ENCODE measurements at regions not wholly inside any gene's neighbourhood (a gene's known extent, or its start where the extent isn't known, plus 50 kb on each side); places are given as distances from the start of the nearest gene placed in this dataset.

DNA sequence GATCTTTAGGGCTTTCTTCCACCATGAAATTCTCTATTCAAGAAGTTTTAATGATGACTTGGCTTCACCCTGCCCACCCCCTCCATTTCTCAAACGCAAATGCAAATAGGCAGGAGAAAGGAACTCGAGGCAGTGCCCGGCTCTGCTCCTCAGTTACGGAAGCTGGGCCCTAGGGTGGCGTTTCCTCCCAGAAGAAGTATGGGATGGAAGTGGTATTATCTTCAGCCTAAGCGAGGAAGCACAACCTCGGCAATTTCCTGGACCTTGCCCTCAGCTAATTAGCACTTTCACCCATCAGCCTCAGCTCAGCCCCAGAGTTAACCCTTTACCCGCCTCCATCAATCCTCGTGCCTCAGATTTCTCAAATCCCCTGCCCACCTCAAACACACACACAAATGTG lies 58.2 kb upstream of the LRRC55 start:
- Histone ChIP-seq H2AFZ (ENCODE audit: low read length) (no peak overlapping the region), H3K9me3 (ENCODE audit: control insufficient read depth, insufficient read depth, low read depth, low read length) (no peaks in the 10 kb centered on the region), H3K27ac (ENCODE audit: insufficient read depth, low read length) (no peak overlapping the region), H3K4me2 (ENCODE audit: extremely low read depth, insufficient read depth, low read length) (no peak overlapping the region), H3K79me2 (ENCODE audit: control insufficient read depth, insufficient read depth, low read length) (no peaks in the 10 kb centered on the region), H3K4me3 (replicated peaks in 1 of 4; ENCODE audit: control extremely low read depth in 1 of 4, insufficient read depth in 1 of 4, low read depth in 3 of 4, low read length in 4 of 4) (no peak overlapping the region), H3K36me3 (ENCODE audit: control insufficient read depth, insufficient read depth, low read length) (no peaks in the 10 kb centered on the region), H3K4me1 (ENCODE audit: control insufficient read depth, extremely low read depth, insufficient read depth, low read length) (no peaks in the 10 kb centered on the region), H3K27me3 (ENCODE audit: control insufficient read depth, insufficient read depth, low read length) (peaks cover 2% of the 10 kb centered on the region), H3K9ac (ENCODE audit: insufficient read depth, low read length) (no peak overlapping the region), H4K20me1 (ENCODE audit: control insufficient read depth, extremely low read depth, insufficient read depth, low read length) (no peaks in the 10 kb centered on the region)
- TF ChIP-seq CTCF (conservative IDR thresholded peaks at IDR 0.05 in 1 of 2, IDR thresholded peaks at IDR 0.05 in 1 of 2; ENCODE audit: low read depth in 1 of 2, low read length in 2 of 2) = no peak
- no peak for TF ChIP-seq EZH2 (IDR thresholded peaks at IDR 0.05; ENCODE audit: low read length, missing control alignments)
- DNase-seq (ENCODE audit: low read depth in 2 of 2) = no peak

GRCh38 chr11:57124505-57124904 lies 57.2 kb upstream of the LRRC55 start:
- TF ChIP-seq CTCF (conservative IDR thresholded peaks at IDR 0.05 in 1 of 2, IDR thresholded peaks at IDR 0.05 in 1 of 2; ENCODE audit: low read depth in 1 of 2, low read length in 2 of 2) (no peak), EZH2 (IDR thresholded peaks at IDR 0.05; ENCODE audit: low read length, missing control alignments) (no peak)
- no peak overlapping the region for H3K4me3 ChIP-seq (replicated peaks in 1 of 4; ENCODE audit: control extremely low read depth in 1 of 4, insufficient read depth in 1 of 4, low read depth in 3 of 4, low read length in 4 of 4)
- no peak overlapping the region for H3K27ac ChIP-seq (ENCODE audit: insufficient read depth, low read length)
- H3K4me2 ChIP-seq (ENCODE audit: extremely low read depth, insufficient read depth, low read length) = no peak overlapping the region
- H2AFZ ChIP-seq (ENCODE audit: low read length) = no peak overlapping the region
- no peaks in the 10 kb centered on the region for H3K9me3 ChIP-seq (ENCODE audit: control insufficient read depth, insufficient read depth, low read depth, low read length)
- H3K36me3 ChIP-seq (ENCODE audit: control insufficient read depth, insufficient read depth, low read length) = no peaks in the 10 kb centered on the region
- no peaks in the 10 kb centered on the region for H3K4me1 ChIP-seq (ENCODE audit: control insufficient read depth, extremely low read depth, insufficient read depth, low read length)
- no peaks in the 10 kb centered on the region for H4K20me1 ChIP-seq (ENCODE audit: control insufficient read depth, extremely low read depth, insufficient read depth, low read length)
- H3K79me2 ChIP-seq (ENCODE audit: control insufficient read depth, insufficient read depth, low read length) = no peaks in the 10 kb centered on the region
- DNase-seq (ENCODE audit: low read depth in 2 of 2) = no peak
- H3K9ac ChIP-seq (ENCODE audit: insufficient read depth, low read length) = no peak overlapping the region
- H3K27me3 ChIP-seq (ENCODE audit: control insufficient read depth, insufficient read depth, low read length) = peaks cover 2% of the 10 kb centered on the region

DNA sequence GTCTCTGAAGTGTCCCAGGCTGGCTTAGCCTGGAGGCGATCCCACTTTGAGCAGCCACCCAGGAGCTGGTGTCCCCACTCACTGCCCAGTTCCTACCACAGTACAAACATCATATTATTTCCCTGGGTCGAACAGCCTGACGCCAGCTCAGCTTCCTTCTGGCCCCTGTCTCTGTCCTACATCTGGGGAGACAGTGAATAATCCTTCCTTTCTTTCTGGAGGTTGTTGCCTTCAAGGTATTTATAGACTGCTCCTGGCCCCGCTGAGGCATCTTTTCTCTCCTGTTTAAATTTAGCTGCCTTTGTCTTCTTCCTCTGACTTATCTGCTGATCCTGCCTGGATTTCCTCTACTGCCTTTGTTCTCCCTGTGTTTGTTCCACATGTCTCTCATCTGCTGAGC lies 56.8 kb upstream of the LRRC55 start:
- H3K79me2 ChIP-seq (ENCODE audit: control insufficient read depth, insufficient read depth, low read length) = no peaks in the 10 kb centered on the region
- no peaks in the 10 kb centered on the region for H3K4me1 ChIP-seq (ENCODE audit: control insufficient read depth, extremely low read depth, insufficient read depth, low read length)
- peaks cover 2% of the 10 kb centered on the region for H3K27me3 ChIP-seq (ENCODE audit: control insufficient read depth, insufficient read depth, low read length)
- no peaks in the 10 kb centered on the region for H3K9me3 ChIP-seq (ENCODE audit: control insufficient read depth, insufficient read depth, low read depth, low read length)
- TF ChIP-seq CTCF (conservative IDR thresholded peaks at IDR 0.05 in 1 of 2, IDR thresholded peaks at IDR 0.05 in 1 of 2; ENCODE audit: low read depth in 1 of 2, low read length in 2 of 2) (no peak), EZH2 (IDR thresholded peaks at IDR 0.05; ENCODE audit: low read length, missing control alignments) (no peak)
- H3K36me3 ChIP-seq (ENCODE audit: control insufficient read depth, insufficient read depth, low read length) = no peaks in the 10 kb centered on the region
- H3K9ac ChIP-seq (ENCODE audit: insufficient read depth, low read length) = no peak overlapping the region
- no peak for DNase-seq (ENCODE audit: low read depth in 2 of 2)
- H3K4me2 ChIP-seq (ENCODE audit: extremely low read depth, insufficient read depth, low read length) = no peak overlapping the region
- no peak overlapping the region for H3K27ac ChIP-seq (ENCODE audit: insufficient read depth, low read length)
- no peak overlapping the region for H2AFZ ChIP-seq (ENCODE audit: low read length)
- H4K20me1 ChIP-seq (ENCODE audit: control insufficient read depth, extremely low read depth, insufficient read depth, low read length) = no peaks in the 10 kb centered on the region
- H3K4me3 ChIP-seq (replicated peaks in 1 of 4; ENCODE audit: control extremely low read depth in 1 of 4, insufficient read depth in 1 of 4, low read depth in 3 of 4, low read length in 4 of 4) = no peak overlapping the region
